ENCODE measurements at regions not wholly inside any gene's neighbourhood (a gene's known extent, or its start where the extent isn't known, plus 50 kb on each side); places are given as distances from the start of the nearest gene placed in this dataset.

DNA sequence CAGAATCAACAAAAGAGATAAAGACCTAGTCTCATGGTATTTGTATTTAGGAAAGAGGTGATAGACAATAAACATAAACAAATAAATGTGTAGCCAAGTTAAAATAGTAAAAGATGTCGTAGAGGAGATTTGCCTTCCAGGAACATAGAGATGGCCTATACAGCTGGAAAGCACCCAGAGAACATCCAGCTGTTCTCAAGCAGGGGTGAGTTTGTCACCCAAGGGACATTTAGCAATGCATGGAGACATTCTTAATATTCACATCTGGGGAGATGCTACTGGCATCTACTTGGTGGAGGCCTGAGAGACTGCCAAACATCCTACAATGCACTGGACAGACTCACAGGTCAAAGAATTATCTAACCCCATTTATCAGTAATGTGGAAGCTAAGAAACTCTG, 88.3 kb downstream of the C11orf87 start:
- H3K27ac ChIP-seq: no peak overlapping the region
- TF ChIP-seq, protein P1, sequence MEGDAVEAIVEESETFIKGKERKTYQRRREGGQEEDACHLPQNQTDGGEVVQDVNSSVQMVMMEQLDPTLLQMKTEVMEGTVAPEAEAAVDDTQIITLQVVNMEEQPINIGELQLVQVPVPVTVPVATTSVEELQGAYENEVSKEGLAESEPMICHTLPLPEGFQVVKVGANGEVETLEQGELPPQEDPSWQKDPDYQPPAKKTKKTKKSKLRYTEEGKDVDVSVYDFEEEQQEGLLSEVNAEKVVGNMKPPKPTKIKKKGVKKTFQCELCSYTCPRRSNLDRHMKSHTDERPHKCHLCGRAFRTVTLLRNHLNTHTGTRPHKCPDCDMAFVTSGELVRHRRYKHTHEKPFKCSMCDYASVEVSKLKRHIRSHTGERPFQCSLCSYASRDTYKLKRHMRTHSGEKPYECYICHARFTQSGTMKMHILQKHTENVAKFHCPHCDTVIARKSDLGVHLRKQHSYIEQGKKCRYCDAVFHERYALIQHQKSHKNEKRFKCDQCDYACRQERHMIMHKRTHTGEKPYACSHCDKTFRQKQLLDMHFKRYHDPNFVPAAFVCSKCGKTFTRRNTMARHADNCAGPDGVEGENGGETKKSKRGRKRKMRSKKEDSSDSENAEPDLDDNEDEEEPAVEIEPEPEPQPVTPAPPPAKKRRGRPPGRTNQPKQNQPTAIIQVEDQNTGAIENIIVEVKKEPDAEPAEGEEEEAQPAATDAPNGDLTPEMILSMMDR (conservative IDR thresholded peaks at IDR 0.05): no peak
- TF ChIP-seq ZFX (IDR thresholded peaks at IDR 0.05): no peak

DNA sequence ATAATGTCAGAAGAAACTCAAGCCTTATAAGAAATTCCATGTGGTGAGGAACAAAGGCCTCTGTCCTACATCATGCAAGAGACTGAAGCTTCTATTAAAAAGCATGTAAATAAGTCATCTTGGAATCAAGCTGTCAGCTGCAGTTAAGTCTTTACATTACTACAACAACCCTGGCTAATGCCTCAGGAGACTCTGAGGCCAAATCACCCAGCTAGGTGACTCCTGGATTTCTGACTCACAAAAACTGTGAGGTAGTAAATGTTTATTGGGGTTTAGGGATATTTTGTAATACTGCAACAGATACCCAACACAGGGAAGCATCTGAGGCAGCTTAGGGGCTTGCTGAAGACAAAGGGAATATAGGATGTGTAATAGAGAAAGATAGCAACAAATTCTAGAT, 89.6 kb downstream of the C11orf87 start:
- no peak for TF ChIP-seq ZFX (IDR thresholded peaks at IDR 0.05)
- TF ChIP-seq, protein P1 (conservative IDR thresholded peaks at IDR 0.05): no peak
- no peak overlapping the region for H3K27ac ChIP-seq

DNA sequence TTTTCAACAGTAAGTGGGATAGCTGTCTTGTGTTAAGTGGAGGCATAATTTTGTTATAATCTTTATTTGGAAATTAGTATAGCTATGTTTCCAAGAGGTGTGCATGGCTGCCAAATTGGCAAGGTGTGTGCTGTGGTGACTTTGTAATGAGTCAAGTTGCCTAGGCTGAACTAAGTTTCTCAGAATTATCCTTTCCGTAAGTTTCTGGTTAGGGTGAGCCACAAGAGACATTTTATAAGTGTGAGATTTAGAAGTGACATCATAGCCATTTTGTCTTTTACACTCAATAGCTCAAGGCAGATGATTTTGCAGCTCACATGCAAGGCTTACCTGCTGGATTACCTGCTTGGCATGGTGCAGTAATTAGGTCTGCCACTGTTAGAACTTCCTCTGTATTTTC, 90.3 kb downstream of the C11orf87 start:
- TF ChIP-seq ZFX (IDR thresholded peaks at IDR 0.05): no peak
- TF ChIP-seq, protein P1 (conservative IDR thresholded peaks at IDR 0.05): no peak
- H3K27ac ChIP-seq: no peak overlapping the region

DNA sequence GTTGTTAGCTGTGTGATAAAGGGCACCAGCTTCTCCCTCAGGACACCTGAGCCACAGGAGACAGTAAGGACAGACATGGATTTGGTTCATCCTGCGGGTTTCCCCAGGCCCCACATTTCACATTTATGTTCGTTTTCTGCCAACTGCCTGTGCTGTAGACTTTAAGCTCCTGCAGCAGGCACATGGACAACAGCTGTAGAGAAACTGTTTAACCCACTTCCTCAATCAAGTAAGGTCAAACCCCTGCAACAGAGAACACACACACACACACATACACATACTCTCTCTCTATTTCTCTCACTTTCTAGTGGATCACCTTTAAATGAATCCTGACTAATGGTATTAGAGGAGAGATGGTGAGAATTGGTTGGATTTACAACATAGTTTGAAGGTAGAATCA, 90.7 kb downstream of the C11orf87 start:
- no peak overlapping the region for H3K27ac ChIP-seq
- no peak for TF ChIP-seq ZFX (IDR thresholded peaks at IDR 0.05)
- TF ChIP-seq, protein P1 (conservative IDR thresholded peaks at IDR 0.05): no peak

DNA sequence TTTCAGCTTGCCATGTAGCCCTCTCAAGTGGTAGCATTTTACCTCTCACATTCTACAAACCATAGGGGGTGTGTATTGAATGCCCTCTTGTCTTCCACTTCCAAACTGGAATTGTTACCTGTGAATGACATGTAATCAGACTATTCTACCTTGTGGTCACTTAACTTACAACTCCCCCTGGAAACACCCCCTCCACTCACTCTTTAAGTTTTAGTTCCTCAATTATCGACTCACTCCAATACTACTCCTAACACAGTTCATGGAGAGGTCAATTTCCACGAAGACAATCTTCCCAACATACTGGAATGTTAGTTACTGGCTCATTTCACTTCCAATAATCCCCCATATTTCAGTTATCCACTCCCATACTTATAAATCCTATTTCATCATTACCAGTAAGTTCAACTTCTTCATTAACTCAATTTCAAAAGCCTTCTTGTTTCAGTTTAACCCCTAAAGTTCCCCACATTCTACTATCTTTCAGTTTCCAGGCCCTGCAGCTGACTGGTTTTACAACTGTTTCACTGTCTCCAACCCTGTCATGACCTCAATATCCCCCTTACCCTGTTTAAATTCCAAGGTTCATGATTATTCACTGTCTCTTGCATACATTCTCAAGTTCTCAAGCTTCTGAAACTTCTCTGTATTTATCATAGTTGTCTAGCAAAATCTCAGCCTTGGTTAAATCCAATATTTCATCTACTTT, 92.5 kb downstream of the C11orf87 start:
- TF ChIP-seq ZFX (IDR thresholded peaks at IDR 0.05): no peak
- TF ChIP-seq, protein P1 (conservative IDR thresholded peaks at IDR 0.05): no peak

DNA sequence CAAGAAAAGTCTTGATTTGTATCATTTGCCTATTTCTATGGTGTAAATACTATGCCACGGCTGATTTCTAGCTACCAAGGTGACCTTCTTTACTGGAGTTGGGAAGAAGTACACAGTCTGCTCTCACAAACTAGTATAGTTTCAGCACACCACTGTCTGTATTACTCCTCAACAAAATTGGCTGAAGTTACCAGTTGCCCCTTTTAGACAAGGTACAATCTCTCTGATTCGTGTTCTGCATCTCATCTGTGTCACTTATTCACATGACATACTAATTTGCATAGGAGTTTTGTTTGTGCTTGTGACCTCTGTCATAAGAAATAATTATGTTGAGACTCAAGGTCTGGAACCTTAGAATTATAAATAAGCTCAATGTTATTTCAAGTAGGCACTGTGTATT, 97.3 kb downstream of the C11orf87 start:
- TF ChIP-seq ZFX (IDR thresholded peaks at IDR 0.05): no peak
- TF ChIP-seq, protein P1 (conservative IDR thresholded peaks at IDR 0.05): no peak
- H3K27ac ChIP-seq: no peak overlapping the region

More for the DNA sequence above, 92.5 kb downstream of the C11orf87 start:
- no peak overlapping the region for H3K27ac ChIP-seq

DNA sequence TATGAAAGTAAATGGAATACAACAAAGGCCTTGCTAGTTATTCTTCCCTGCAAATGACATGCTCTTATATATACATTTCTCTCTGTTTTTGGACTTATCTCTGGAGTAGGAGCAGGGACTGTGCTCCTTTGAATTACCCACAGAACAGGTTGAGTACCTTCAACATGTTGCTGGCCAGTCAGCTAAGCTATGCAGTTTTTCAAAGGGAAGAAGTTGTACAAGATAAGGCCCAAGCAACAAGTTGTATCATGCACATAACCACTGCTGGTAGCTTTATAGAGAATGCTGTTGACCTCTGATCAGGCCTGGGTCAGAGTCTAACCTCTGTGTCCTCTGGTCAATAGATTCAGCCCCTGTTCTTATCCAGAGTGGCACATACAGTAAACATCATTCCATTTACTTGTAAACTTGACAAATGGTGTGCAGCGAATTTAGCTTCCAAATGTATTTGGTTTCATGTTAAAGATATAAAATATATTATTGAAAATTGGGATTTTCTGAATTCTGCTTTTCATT, 99.6 kb downstream of the C11orf87 start:
- TF ChIP-seq, protein P1 (conservative IDR thresholded peaks at IDR 0.05): no peak
- no peak for TF ChIP-seq ZFX (IDR thresholded peaks at IDR 0.05)
- no peak overlapping the region for H3K27ac ChIP-seq

Data from C4-2B (cell line).